ENCODE measurements at regions not wholly inside any gene's neighbourhood (a gene's known extent, or its start where the extent isn't known, plus 50 kb on each side); places are given as distances from the start of the nearest gene placed in this dataset.

GRCh38 chr5:96283589-96283988 lies 149.5 kb downstream of the PCSK1 start:
- Mint-ChIP-seq H3K36me3 (peaks cover 0 to 3% of the 10 kb centered on the region in 2 donors), H3K27me3 (peaks cover 5 to 6% of the 10 kb centered on the region in 2 donors), H3K27ac (no peak overlapping the region), H3K4me1 (no peaks in the 10 kb centered on the region), H3K4me3 (no peak overlapping the region), H3K9me3 (no peaks in the 10 kb centered on the region)
- no peak for ATAC-seq (replicated peaks)
- no peak for DNase-seq

GRCh38 chr5:96282020-96282419 lies 151.0 kb downstream of the PCSK1 start:
- DNase-seq (no peak), ATAC-seq (replicated peaks) (no peak)
- peaks cover 6 to 10% of the 10 kb centered on the region in 2 donors for H3K27me3 Mint-ChIP-seq
- no peak overlapping the region for H3K4me3 Mint-ChIP-seq
- peaks cover 0 to 2% of the 10 kb centered on the region in 2 donors for H3K9me3 Mint-ChIP-seq
- H3K27ac Mint-ChIP-seq, result no peak overlapping the region
- H3K4me1 Mint-ChIP-seq, result no peaks in the 10 kb centered on the region
- peaks cover 2 to 3% of the 10 kb centered on the region in 2 donors for H3K36me3 Mint-ChIP-seq

DNA sequence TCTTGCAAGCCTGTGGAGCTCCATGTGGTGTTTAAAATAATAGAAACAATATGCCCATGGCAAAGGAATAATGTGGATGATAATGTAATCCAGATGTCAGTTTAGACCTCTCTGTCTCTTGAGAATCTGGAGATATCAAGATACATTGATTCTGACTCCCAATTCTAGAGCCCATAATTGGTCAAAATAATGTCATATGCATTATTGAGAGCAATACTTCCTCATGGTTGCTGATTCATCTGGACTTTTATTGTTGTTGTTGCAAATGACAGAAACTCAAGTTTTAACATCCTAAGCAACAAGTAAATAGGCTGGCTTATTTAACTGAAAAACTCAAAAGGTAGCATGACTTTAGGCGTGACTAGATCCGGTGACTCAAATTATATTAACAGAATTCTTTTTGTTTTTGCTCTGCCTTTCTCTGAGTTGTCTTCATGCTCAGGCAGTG lies 152.1 kb downstream of the PCSK1 start:
- Mint-ChIP-seq H3K4me3 (no peak overlapping the region), H3K4me1 (no peaks in the 10 kb centered on the region), H3K27me3 (peaks cover 6 to 15% of the 10 kb centered on the region in 2 donors), H3K27ac (no peak overlapping the region), H3K36me3 (peaks cover 2 to 3% of the 10 kb centered on the region in 2 donors), H3K9me3 (peaks cover 0 to 2% of the 10 kb centered on the region in 2 donors)
- DNase-seq (no peak), ATAC-seq (replicated peaks) (no peak)

- Mint-ChIP-seq H3K27me3 (peaks cover 6 to 15% of the 10 kb centered on the region in 2 donors), H3K4me3 (no peak overlapping the region), H3K4me1 (no peaks in the 10 kb centered on the region), H3K27ac (no peak overlapping the region), H3K9me3 (peaks cover 0 to 2% of the 10 kb centered on the region in 2 donors), H3K36me3 (peaks cover 2 to 3% of the 10 kb centered on the region in 2 donors)
- ATAC-seq (replicated peaks) (peak in 1 of 2 donors; percentile 73), DNase-seq (no peak)
Measured at GRCh38 chr5:96279801-96280542, 153.1 kb downstream of the PCSK1 start.

GRCh38 chr5:96278981-96279380 lies 154.1 kb downstream of the PCSK1 start:
- ATAC-seq (replicated peaks), result no peak

GRCh38 chr5:96275051-96275450 lies 158.0 kb downstream of the PCSK1 start:
- ATAC-seq (replicated peaks) (no peak), DNase-seq (no peak)
- Mint-ChIP-seq H3K9me3 (peaks cover 11 to 13% of the 10 kb centered on the region in 2 donors), H3K4me3 (no peak overlapping the region), H3K27ac (no peak overlapping the region), H3K27me3 (peaks cover 4 to 9% of the 10 kb centered on the region in 2 donors), H3K36me3 (peaks cover 0 to 2% of the 10 kb centered on the region in 2 donors), H3K4me1 (no peaks in the 10 kb centered on the region)

More at GRCh38 chr5:96278981-96279380, 154.1 kb downstream of the PCSK1 start:
- peaks cover 0 to 2% of the 10 kb centered on the region in 2 donors for H3K9me3 Mint-ChIP-seq
- no peak overlapping the region for H3K4me3 Mint-ChIP-seq
- H3K27ac Mint-ChIP-seq, result no peak overlapping the region
- H3K36me3 Mint-ChIP-seq, result peaks cover 2 to 3% of the 10 kb centered on the region in 2 donors
- peaks cover 6 to 9% of the 10 kb centered on the region in 2 donors for H3K27me3 Mint-ChIP-seq
- DNase-seq, result no peak
- no peaks in the 10 kb centered on the region for H3K4me1 Mint-ChIP-seq

DNA sequence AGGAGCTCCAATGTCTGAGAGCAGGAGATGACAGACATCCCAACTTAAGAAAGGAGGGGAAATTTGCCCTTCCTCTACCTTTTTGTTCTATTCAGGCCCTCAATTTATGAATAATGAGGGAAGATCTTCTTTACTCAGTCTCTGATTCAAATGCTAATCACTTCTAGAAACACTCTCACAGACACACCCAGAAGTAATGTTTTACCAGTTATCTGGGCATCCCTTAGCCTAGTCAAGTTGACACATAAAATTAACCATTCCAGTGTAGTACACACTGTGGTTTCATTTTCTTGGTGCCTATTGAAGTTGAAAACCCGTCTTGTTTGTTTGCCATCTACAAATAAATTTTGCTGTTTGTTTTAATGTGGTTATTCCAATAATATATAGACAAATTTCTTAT lies 167.6 kb downstream of the PCSK1 start:
- DNase-seq, result no peak
- Mint-ChIP-seq H3K36me3 (peaks cover 0 to 8% of the 10 kb centered on the region in 2 donors), H3K27ac (no peak overlapping the region), H3K4me1 (no peaks in the 10 kb centered on the region), H3K27me3 (peaks cover 10 to 13% of the 10 kb centered on the region in 2 donors), H3K4me3 (no peak overlapping the region), H3K9me3 (peaks cover 20 to 28% of the 10 kb centered on the region in 2 donors)
- ATAC-seq (replicated peaks), result no peak

- no peak for ATAC-seq (replicated peaks)
- peaks cover 10 to 11% of the 10 kb centered on the region in 2 donors for H3K27me3 Mint-ChIP-seq
- H3K27ac Mint-ChIP-seq, result no peak overlapping the region
- H3K36me3 Mint-ChIP-seq, result peaks cover 0 to 8% of the 10 kb centered on the region in 2 donors
- H3K4me3 Mint-ChIP-seq, result no peak overlapping the region
- no peak for DNase-seq
- peaks cover 12 to 17% of the 10 kb centered on the region in 2 donors for H3K9me3 Mint-ChIP-seq
- peaks cover 8 to 11% of the 10 kb centered on the region in 2 donors for H3K4me1 Mint-ChIP-seq
Measured at GRCh38 chr5:96264047-96264446, 169.0 kb downstream of the PCSK1 start.

DNA sequence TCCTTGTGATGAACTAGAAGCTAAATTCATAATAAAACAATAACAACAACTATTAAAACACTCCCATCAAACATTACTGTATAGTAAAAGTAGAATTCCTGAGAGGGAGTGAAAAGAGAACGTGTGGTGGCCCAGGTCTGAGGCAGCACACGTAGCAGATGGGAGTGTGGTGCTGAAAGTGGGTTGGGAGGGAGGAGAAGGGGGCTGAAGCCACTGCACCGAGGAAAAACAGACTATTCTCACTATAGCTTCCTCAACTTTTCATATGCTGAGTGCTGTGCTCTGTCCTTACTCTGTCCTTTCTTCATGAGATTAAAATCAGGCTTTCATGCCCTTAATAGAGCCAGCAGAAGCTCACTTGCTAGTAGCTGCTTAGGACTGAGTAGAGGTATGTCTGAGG lies 170.9 kb downstream of the PCSK1 start:
- H3K4me3 Mint-ChIP-seq, result no peak overlapping the region
- DNase-seq (no peak), ATAC-seq (replicated peaks) (no peak)
- H3K27me3 Mint-ChIP-seq, result peaks cover 10 to 11% of the 10 kb centered on the region in 2 donors
- H3K9me3 Mint-ChIP-seq, result peaks cover 8 to 13% of the 10 kb centered on the region in 2 donors
- H3K4me1 Mint-ChIP-seq, result peaks cover 11 to 16% of the 10 kb centered on the region in 2 donors
- no peak overlapping the region for H3K27ac Mint-ChIP-seq
- peaks cover 0 to 5% of the 10 kb centered on the region in 2 donors for H3K36me3 Mint-ChIP-seq

GRCh38 chr5:96260009-96260408 lies 173.0 kb downstream of the PCSK1 start:
- Mint-ChIP-seq H3K4me3 (peak overlapping the region in 1 of 2 donors; percentile 1), H3K27ac (no peak overlapping the region), H3K36me3 (no peaks in the 10 kb centered on the region), H3K27me3 (peaks cover 0 to 11% of the 10 kb centered on the region in 2 donors), H3K4me1 (peaks cover 11 to 16% of the 10 kb centered on the region in 2 donors), H3K9me3 (peaks cover 0 to 4% of the 10 kb centered on the region in 2 donors)
- ATAC-seq (replicated peaks) (no peak), DNase-seq (no peak)

- Mint-ChIP-seq H3K9me3 (peaks cover 0 to 4% of the 10 kb centered on the region in 2 donors), H3K36me3 (no peaks in the 10 kb centered on the region), H3K27ac (no peak overlapping the region), H3K4me3 (no peak overlapping the region), H3K4me1 (peaks cover 11 to 16% of the 10 kb centered on the region in 2 donors), H3K27me3 (peaks cover 0 to 11% of the 10 kb centered on the region in 2 donors)
- ATAC-seq (replicated peaks) (peak; percentile 83 to 91), DNase-seq (no peak)
Measured at GRCh38 chr5:96259151-96259772, 173.8 kb downstream of the PCSK1 start.

DNA sequence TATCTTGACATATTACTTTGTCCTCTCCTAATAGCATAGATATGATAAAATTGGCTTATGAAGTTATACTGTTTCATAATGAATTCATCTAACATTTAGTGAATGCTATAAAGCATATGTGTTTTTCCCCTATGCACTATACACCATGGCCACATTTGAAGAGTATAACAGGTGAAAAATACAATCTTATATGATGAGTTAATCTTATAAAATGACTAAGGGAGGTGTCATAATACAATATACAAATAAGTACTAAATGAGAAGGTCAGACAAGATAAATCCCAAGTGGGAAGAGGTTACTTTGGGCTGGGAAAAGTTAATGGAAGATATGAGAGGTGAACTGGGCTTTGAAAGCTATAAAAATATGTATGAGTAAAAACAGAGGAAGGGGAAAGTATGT lies 174.4 kb downstream of the PCSK1 start:
- peaks cover 11 to 16% of the 10 kb centered on the region in 2 donors for H3K4me1 Mint-ChIP-seq
- H3K36me3 Mint-ChIP-seq, result no peaks in the 10 kb centered on the region
- ATAC-seq (replicated peaks) (no peak), DNase-seq (no peak)
- H3K27ac Mint-ChIP-seq, result no peak overlapping the region
- H3K27me3 Mint-ChIP-seq, result peaks cover 0 to 10% of the 10 kb centered on the region in 2 donors
- peaks cover 0 to 4% of the 10 kb centered on the region in 2 donors for H3K9me3 Mint-ChIP-seq
- H3K4me3 Mint-ChIP-seq, result no peak overlapping the region

GRCh38 chr5:96257904-96258303 lies 175.1 kb downstream of the PCSK1 start:
- peaks cover 0 to 3% of the 10 kb centered on the region in 2 donors for H3K27me3 Mint-ChIP-seq
- DNase-seq (no peak), ATAC-seq (replicated peaks) (no peak)
- no peak overlapping the region for H3K27ac Mint-ChIP-seq
- H3K4me3 Mint-ChIP-seq, result no peak overlapping the region
- H3K36me3 Mint-ChIP-seq, result no peaks in the 10 kb centered on the region
- peaks cover 11 to 16% of the 10 kb centered on the region in 2 donors for H3K4me1 Mint-ChIP-seq
- H3K9me3 Mint-ChIP-seq, result no peaks in the 10 kb centered on the region

DNA sequence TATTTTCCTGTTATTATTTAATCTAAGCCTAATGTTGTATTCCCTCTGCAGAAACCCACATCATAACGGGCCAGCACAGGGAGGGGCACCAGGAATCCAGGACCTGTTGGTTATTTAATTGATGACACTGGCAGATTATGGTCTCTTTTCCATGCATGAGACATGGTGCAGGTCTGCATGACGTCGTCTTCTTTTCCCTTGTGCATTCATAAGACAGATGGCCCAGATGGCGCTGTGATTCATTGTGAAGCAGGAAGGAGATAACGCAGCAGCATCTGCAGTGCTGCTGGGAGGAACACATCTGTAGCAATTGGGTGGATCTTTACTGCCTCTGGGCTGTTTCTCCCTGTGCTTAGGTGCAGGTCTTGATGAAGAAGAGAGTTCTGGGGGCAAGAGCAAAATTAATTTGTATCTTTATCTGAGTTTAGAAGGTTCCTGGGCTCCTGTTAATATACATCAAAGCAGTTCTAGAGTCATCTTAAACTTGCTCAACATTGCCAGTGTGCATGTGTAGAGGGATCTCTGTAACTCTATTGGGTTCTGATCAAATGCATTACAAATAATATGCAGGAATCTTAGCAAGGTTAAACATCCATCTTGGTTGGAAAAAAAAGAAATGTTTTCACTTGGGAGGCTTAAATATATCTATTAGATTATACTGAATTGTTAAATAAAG lies 176.1 kb downstream of the PCSK1 start:
- no peak overlapping the region for H3K4me3 Mint-ChIP-seq
- no peak overlapping the region for H3K27ac Mint-ChIP-seq
- peaks cover 11 to 16% of the 10 kb centered on the region in 2 donors for H3K4me1 Mint-ChIP-seq
- DNase-seq, result no peak
- no peaks in the 10 kb centered on the region for H3K9me3 Mint-ChIP-seq
- no peak for ATAC-seq (replicated peaks)
- no peaks in the 10 kb centered on the region for H3K27me3 Mint-ChIP-seq
- H3K36me3 Mint-ChIP-seq, result no peaks in the 10 kb centered on the region

Data from stimulated activated naive B cell treated with anti-CD40 and anti-IgM and Interleukin-4, amounts not matched to agents 10 μg/mL and 1 μg/mL and 100 μg/mL, for 72 hours (primary cell).